NCI-H748 (cell line): ENCODE measurements at regions not wholly inside any gene's neighbourhood (a gene's known extent, or its start where the extent isn't known, plus 50 kb on each side); places are given as distances from the start of the nearest gene placed in this dataset.
A peak's percentile ranks its signal among the peaks of the same experiment; 100 is the strongest.
"Not testable (repeated sequence)": the region's sequence is repeated elsewhere in the genome, so short reads cannot be mapped to it uniquely, and the experiment has no call there.

Experiments
- DNase-seq: peaks from one replicate; lab custom pipeline; 2025; ENCODE audit not compliant: unreplicated experiment; lab: John Stamatoyannopoulos, UW

- DNase-seq: peak; percentile 33
Measured at GRCh38 chr6:93848031-93848742, 428.8 kb upstream of the EPHA7 start.

DNA sequence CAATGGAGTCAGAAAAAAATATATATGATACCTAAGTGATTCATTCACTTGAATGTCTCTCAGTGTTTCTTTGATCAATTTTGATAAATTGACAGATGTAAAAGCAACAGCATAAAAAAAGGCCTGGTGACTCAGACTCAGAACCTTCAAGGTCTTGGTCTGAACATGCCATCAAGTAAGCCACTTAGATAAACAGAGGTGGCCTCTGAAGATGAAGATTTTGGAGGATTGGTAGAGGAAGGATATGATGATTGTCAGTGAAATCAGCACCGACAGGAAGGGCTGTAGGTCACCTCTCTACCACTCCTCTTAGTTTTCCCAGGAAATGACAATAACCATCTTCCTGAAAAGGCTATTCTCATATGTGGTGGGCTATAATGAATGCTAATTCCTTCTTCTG lies 422.8 kb upstream of the EPHA7 start:
- no peak for DNase-seq

GRCh38 chr6:93835451-93836145 lies 416.2 kb upstream of the EPHA7 start:
- not testable (repeated sequence) for DNase-seq

DNA sequence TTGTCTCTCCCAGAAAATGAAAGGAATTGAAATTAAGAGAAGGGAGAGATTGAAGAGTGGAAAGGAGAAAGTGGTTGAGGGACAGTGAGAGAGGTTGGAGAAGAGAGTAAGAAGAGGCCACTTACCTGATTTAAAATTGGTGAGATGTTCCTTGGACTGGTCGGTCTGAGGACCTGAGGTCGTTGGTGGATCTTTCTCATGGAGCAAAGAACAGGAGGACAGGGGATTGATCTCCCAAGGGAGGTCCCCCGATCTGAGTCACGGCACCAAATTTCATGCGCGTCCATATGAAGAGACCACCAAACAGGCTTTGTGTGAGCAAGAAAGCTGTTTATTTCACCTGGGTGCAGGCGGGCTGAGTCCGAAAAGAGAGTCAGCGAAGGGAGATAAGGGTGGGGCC lies 415.7 kb upstream of the EPHA7 start:
- not testable (repeated sequence) for DNase-seq

DNA sequence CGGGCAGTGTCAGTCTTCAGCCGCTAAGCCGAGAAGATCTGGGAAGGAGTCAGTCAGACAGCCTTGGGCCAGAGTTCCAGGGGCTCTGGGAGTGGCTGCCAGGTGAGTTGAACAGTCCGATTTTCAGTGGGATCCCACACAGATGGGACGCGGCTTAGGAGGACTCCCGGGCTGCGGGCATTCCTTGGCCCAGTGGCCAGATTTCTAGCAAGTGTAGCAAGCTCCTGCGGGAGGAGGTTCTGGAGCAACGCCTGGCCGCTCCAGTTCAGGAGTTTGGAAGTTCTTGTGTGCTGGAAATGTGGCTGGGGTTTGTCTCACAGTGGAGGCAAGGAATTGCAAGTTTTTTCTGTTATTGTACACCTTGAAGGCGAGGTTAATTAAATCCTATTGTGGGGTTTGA lies 414.0 kb upstream of the EPHA7 start:
- not testable (repeated sequence) for DNase-seq

DNA sequence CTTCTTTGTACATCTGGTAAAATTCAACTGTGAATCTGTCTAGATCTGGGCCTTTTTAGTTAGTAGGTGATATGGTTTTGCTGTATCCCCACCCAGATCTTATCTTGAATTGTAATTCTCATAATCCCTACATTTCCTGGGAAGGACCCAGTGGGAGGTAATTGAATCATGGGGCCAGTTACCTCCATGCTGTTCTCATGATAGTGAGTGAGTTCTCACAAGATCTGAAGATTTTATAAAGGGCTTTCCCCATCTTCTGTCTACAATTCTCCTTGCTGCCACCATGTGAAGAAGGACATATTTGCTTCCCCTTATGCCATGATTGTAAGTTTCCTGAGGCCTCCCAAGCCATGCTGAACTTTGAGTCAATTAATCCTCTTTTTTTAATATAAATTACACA lies 410.4 kb upstream of the EPHA7 start:
- DNase-seq: not testable (repeated sequence)

DNA sequence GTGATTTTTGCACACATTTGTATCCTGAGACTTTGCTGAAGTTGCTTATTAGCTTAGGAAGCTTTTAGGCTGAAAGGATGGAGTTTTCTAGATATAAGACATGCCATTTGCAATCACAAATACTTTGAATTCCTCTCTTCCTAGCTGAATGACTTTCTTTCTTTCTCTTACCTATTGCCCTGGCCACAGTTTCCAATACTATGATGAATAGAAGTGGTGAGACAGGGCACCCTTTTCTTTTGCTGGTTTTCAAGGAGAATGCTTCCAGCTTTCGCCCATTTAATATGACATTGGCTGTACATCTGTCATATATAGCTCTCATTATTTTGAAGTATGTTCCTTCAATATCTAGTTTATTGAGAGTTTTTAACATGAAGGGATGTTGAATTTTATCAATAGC lies 409.6 kb upstream of the EPHA7 start:
- DNase-seq: no peak

DNA sequence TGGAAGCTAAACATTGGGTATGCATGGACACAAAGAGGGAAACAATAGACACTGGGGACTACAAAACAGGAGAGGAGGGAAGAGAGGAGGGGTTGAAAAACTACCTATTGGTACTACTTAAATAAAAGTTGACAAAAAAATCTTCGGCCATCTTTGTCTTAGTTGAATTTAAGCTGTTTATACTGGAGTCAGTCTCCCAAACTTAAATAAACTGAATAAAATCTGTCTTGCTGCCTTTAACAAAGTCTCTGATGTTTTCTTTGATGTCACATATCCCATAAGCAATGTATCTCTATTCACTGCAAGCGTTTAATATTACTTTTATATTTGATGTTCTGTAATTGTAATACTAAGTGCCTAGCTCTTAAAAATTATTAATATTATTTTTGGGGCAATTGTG lies 409.2 kb upstream of the EPHA7 start:
- no peak for DNase-seq

- DNase-seq: no peak
Measured at GRCh38 chr6:93827728-93828127, 408.4 kb upstream of the EPHA7 start.

DNA sequence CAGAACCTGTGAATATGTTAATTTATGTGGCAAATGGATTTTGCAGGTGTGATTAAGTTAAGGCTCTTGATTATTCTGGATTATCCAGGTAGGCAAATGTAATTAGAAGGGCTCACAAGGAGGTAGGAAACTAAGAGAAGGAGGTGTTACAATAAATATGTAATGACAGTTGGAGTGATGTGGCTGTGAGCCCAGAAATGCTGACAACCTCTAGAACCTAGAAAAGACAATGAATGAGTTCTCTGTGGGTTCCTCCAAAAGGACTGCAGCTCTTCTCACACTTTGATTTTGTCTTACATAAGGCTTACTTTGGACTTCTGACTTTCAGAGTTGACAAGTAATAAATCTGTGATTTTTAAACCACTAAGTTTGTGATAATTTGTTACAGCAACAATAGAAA lies 406.6 kb upstream of the EPHA7 start:
- no peak for DNase-seq

DNA sequence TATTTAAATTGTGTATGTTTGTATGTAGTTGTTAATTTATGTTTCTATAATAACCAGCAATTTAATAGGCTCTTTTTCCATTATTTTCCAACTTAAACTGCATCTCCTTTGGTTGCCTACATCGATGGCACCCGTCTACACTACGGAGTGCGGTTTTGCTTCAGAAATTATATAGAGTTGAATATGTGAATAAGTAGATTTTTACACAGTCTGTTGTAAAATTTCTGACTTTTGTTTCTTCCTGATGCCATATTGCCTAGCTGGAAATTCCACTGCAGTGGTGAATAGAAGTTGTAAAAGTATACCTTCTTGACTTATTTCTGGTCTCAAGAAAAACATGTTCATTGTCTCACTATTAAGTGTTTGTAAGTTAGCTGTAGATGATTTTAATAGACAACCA lies 404.1 kb upstream of the EPHA7 start:
- DNase-seq: no peak

GRCh38 chr6:93822434-93823265 lies 403.3 kb upstream of the EPHA7 start:
- DNase-seq: no peak

GRCh38 chr6:93821953-93822352 lies 402.6 kb upstream of the EPHA7 start:
- DNase-seq: no peak

DNA sequence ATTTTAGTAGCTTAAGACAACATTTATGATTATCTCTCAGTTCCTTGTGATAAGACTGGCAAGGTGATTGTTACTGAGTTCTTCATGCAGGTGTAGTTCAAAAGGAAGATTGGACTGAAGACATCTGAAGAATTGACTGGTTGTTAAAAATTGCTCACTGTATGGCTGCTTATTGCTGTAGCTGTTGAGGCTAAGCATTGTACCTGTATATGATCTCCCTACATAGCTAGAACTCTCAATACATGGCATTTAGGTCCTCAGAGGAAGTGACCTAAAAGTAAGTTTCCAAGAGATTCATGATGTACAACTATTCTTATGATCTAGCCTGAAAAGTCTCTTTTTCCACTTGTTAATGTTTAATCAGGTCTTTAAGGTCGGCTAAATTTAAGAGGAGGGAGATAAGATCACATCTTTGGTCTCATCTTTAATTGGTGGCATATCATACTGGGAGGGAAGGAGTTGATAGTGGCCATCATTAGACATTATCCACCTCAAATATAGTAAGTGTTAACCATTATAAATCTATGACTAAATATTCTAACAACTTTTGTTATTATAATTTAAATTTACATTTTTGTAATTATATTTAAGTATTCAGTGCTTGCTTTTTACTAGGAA lies 401.2 kb upstream of the EPHA7 start:
- no peak for DNase-seq

DNA sequence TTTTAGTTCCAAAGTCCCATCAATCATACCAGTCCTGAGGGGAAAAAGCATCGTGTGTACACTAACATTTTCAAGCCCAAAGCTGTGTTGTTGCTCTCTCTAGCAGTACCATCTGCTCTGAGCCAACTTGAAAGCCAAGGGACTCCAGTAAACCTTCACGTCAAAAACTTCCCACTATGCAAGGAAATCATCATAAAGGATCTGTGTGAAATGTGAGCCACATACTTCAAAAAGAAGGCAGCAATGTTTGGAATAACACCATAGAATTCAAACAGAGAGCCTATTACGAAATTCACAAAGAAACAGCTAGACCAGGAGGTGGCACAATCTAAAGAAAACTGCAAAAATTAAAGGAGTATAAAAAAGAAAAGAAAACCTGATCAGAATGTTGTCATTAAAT lies 399.8 kb upstream of the EPHA7 start:
- DNase-seq: peak; percentile 11

GRCh38 chr6:93817937-93818336 lies 398.6 kb upstream of the EPHA7 start:
- no peak for DNase-seq

GRCh38 chr6:93806409-93807270 lies 387.3 kb upstream of the EPHA7 start:
- no peak for DNase-seq

DNA sequence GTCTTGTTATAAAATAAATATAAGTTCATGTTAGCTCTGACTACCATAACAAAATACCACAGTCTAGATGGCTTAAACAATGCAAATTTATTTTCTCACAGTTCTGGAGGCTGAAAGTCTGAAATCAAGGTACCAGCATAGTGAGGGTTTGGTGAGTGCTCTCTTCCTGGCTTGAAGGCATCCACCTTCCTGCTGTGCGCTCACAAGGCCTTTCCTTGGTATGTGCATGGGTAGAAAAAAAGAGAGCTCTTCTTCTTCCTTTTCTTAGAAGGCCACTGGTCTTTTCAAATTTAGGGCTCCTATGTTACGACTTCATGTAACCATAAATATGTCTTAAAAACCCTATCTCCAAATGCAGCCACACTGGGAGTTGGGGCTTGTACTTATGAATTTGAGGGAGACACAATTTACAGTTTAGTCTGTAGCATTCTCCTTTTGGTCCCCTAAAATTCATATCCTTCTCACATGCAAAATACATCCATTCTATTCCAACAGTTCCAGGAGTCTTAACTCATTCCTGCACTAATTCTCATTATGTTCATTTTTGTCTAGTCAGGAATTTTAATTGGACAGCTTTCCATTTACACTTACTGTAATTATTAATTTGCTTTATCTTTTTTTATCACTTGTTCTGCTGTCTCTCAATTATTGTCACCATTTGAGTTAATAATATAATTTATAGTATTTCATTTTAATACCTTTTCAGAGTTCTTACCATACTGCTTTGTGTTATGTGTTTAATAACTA lies 381.9 kb upstream of the EPHA7 start:
- no peak for DNase-seq

GRCh38 chr6:93799226-93799625 lies 379.9 kb upstream of the EPHA7 start:
- DNase-seq: no peak

- no peak for DNase-seq
Measured at GRCh38 chr6:93794166-93794565, 374.8 kb upstream of the EPHA7 start.
